ENCODE measurements at regions not wholly inside any gene's neighbourhood (a gene's known extent, or its start where the extent isn't known, plus 50 kb on each side); places are given as distances from the start of the nearest gene placed in this dataset.

- no peaks in the 10 kb centered on the region for H4K20me1 ChIP-seq (ENCODE audit: control insufficient read depth, extremely low read depth, insufficient read depth, low read length)
- H3K4me2 ChIP-seq (ENCODE audit: extremely low read depth, insufficient read depth, low read length), result no peak overlapping the region
- H3K4me3 ChIP-seq (replicated peaks in 1 of 4; ENCODE audit: control extremely low read depth in 1 of 4, insufficient read depth in 1 of 4, low read depth in 3 of 4, low read length in 4 of 4), result no peak overlapping the region
- no peak overlapping the region for H3K9ac ChIP-seq (ENCODE audit: insufficient read depth, low read length)
- H3K36me3 ChIP-seq (ENCODE audit: control insufficient read depth, insufficient read depth, low read length), result no peaks in the 10 kb centered on the region
- no peak overlapping the region for H3K27ac ChIP-seq (ENCODE audit: insufficient read depth, low read length)
- no peak for DNase-seq (ENCODE audit: low read depth in 2 of 2)
- H3K4me1 ChIP-seq (ENCODE audit: control insufficient read depth, extremely low read depth, insufficient read depth, low read length), result peaks cover 19% of the 10 kb centered on the region
- H2AFZ ChIP-seq (ENCODE audit: low read length), result no peak overlapping the region
- no peaks in the 10 kb centered on the region for H3K27me3 ChIP-seq (ENCODE audit: control insufficient read depth, insufficient read depth, low read length)
- H3K79me2 ChIP-seq (ENCODE audit: control insufficient read depth, insufficient read depth, low read length), result no peaks in the 10 kb centered on the region
- H3K9me3 ChIP-seq (ENCODE audit: control insufficient read depth, insufficient read depth, low read depth, low read length), result no peaks in the 10 kb centered on the region
- TF ChIP-seq CTCF (conservative IDR thresholded peaks at IDR 0.05 in 1 of 2, IDR thresholded peaks at IDR 0.05 in 1 of 2; ENCODE audit: low read depth in 1 of 2, low read length in 2 of 2) (no peak), EZH2 (IDR thresholded peaks at IDR 0.05; ENCODE audit: low read length, missing control alignments) (no peak)
These were observed 70.4 kb upstream of the SIRPA start for GRCh38 chr20:1824834-1825233.

GRCh38 chr20:1824181-1824580 is 71.0 kb upstream of the SIRPA start:
- no peaks in the 10 kb centered on the region for H3K79me2 ChIP-seq (ENCODE audit: control insufficient read depth, insufficient read depth, low read length)
- no peak overlapping the region for H3K4me3 ChIP-seq (replicated peaks in 1 of 4; ENCODE audit: control extremely low read depth in 1 of 4, insufficient read depth in 1 of 4, low read depth in 3 of 4, low read length in 4 of 4)
- H3K27me3 ChIP-seq (ENCODE audit: control insufficient read depth, insufficient read depth, low read length), result no peaks in the 10 kb centered on the region
- no peaks in the 10 kb centered on the region for H4K20me1 ChIP-seq (ENCODE audit: control insufficient read depth, extremely low read depth, insufficient read depth, low read length)
- H3K36me3 ChIP-seq (ENCODE audit: control insufficient read depth, insufficient read depth, low read length), result no peaks in the 10 kb centered on the region
- no peak overlapping the region for H3K4me2 ChIP-seq (ENCODE audit: extremely low read depth, insufficient read depth, low read length)
- no peak overlapping the region for H2AFZ ChIP-seq (ENCODE audit: low read length)
- H3K4me1 ChIP-seq (ENCODE audit: control insufficient read depth, extremely low read depth, insufficient read depth, low read length), result peaks cover 14% of the 10 kb centered on the region
- TF ChIP-seq CTCF (conservative IDR thresholded peaks at IDR 0.05 in 1 of 2, IDR thresholded peaks at IDR 0.05 in 1 of 2; ENCODE audit: low read depth in 1 of 2, low read length in 2 of 2), result no peak
- no peak overlapping the region for H3K9ac ChIP-seq (ENCODE audit: insufficient read depth, low read length)
- H3K27ac ChIP-seq (ENCODE audit: insufficient read depth, low read length), result no peak overlapping the region
- no peaks in the 10 kb centered on the region for H3K9me3 ChIP-seq (ENCODE audit: control insufficient read depth, insufficient read depth, low read depth, low read length)
- DNase-seq (ENCODE audit: low read depth in 2 of 2), result no peak

GRCh38 chr20:1823450-1823844 is 71.8 kb upstream of the SIRPA start:
- H3K9ac ChIP-seq (ENCODE audit: insufficient read depth, low read length), result no peak overlapping the region
- no peak overlapping the region for H3K27ac ChIP-seq (ENCODE audit: insufficient read depth, low read length)
- TF ChIP-seq EZH2 (IDR thresholded peaks at IDR 0.05; ENCODE audit: low read length, missing control alignments) (no peak), CTCF (conservative IDR thresholded peaks at IDR 0.05 in 1 of 2, IDR thresholded peaks at IDR 0.05 in 1 of 2; ENCODE audit: low read depth in 1 of 2, low read length in 2 of 2) (no peak)
- no peak overlapping the region for H2AFZ ChIP-seq (ENCODE audit: low read length)
- H3K79me2 ChIP-seq (ENCODE audit: control insufficient read depth, insufficient read depth, low read length), result no peaks in the 10 kb centered on the region
- no peaks in the 10 kb centered on the region for H3K27me3 ChIP-seq (ENCODE audit: control insufficient read depth, insufficient read depth, low read length)
- H3K36me3 ChIP-seq (ENCODE audit: control insufficient read depth, insufficient read depth, low read length), result no peaks in the 10 kb centered on the region
- no peaks in the 10 kb centered on the region for H4K20me1 ChIP-seq (ENCODE audit: control insufficient read depth, extremely low read depth, insufficient read depth, low read length)
- H3K9me3 ChIP-seq (ENCODE audit: control insufficient read depth, insufficient read depth, low read depth, low read length), result no peaks in the 10 kb centered on the region
- H3K4me1 ChIP-seq (ENCODE audit: control insufficient read depth, extremely low read depth, insufficient read depth, low read length), result peaks cover 14% of the 10 kb centered on the region
- H3K4me2 ChIP-seq (ENCODE audit: extremely low read depth, insufficient read depth, low read length), result no peak overlapping the region
- no peak overlapping the region for H3K4me3 ChIP-seq (replicated peaks in 1 of 4; ENCODE audit: control extremely low read depth in 1 of 4, insufficient read depth in 1 of 4, low read depth in 3 of 4, low read length in 4 of 4)
- no peak for DNase-seq (ENCODE audit: low read depth in 2 of 2)

All from fibroblast of lung (primary cell).